D721Med (cell line): ENCODE measurements at regions not wholly inside any gene's neighbourhood (a gene's known extent, or its start where the extent isn't known, plus 50 kb on each side); places are given as distances from the start of the nearest gene placed in this dataset.
"Not testable (repeated sequence)": the region's sequence is repeated elsewhere in the genome, so short reads cannot be mapped to it uniquely, and the experiment has no call there.

Experiments used
- DNase-seq: peaks from one replicate; pipeline ENCODE4 v3.0.0; 2011; ENCODE audit warnings: low spot score; ENCODE audit not compliant: insufficient read length
- FAIRE-seq: peaks from 2 replicates; lab custom pipeline; 2011; peaks lifted over from hg19 to GRCh38; lab: Jason Lieb, UNC

DNA sequence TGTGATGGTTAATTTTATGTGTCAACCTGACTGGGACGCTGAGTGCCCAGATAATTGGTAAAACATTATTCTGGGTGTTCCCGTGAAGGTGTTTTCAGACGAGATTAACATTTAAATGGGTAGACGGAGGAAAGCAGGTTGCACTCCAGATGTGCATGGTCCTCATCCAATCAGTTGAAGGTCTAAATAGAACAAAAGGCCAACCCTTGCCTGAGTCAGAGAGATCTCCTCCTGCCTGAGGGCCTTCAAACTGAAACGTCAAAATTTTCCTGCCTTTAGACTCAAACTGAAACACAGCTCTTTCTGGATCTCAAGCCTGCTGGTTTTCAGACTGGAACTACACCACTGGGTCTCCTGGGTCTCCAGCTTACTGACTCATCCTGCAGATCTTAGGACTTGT lies 73.5 kb downstream of the NPIPA8 start:
- not testable (repeated sequence) for DNase-seq, FAIRE-seq

DNA sequence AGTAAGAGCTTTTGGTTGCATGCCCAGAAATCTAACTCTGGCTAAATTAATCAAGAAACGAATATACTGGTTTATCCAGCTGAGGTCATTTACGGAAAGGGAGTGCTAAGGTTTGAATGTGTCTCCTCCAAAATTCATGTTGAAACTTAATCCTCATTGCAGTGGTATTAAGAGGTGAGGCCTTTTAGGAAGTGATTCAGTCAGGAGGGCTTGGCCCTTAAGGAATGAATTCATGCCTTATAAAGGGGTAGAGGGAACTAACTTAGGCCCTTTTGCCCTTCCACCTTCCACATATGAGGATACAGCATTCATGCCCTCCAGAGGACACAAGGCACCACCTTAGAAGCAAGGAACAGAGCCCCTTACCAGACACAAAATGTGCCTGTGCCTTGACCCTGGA lies 74.7 kb downstream of the NPIPA8 start:
- DNase-seq, FAIRE-seq: not testable (repeated sequence)

DNA sequence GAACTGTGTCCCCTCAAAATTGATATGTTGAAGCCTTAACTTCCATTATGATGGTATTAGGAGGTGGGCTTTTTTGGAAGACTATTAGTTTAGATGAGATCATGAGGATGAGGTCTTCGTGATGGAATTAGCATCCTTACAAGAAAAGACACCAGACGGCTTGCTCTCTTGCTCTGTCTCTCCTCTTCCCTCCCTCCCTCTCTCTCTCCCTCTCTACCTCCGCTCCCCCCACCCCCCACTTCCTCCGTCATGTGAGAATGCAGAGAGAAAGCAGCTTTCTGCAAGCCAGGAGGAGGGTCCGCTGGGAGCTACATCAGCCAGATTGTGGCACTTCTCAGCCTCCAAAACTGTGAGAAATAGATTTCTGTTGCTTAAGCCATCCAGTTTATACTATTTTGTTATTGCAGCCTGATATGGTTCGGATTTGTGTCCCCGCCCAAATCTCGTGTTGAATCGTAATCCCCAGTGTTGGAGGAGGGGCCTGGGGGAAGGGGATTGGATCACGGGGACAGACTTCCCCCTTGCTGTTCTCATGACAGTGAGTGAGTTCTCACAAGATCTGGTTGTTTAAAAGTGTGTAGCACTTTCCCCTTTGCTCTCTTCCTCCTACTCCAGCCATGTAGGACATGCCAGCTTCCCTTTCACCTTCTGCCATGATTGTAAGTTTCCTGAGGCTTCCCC lies 76.9 kb downstream of the NPIPA8 start:
- FAIRE-seq, DNase-seq: not testable (repeated sequence)

DNA sequence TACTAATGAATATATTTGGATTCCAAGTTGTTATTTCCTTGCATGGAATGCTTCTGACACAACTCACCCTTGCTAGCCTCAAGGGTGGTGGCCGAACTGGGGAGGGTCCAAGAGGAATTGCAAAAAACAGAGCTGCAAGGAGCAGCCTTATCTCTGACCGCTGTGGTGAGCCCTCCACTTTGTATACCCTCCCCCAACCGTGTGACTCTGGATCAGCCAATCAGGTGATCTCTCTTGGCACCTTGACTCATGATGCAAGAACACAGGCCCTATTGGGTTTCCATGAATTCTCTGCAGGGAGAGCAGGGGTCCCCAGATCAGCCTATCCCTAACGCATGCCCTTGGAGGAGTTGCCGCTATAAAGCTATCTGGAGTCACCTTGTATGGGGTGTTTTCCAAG lies 83.6 kb downstream of the NPIPA8 start:
- DNase-seq, FAIRE-seq: not testable (repeated sequence)

DNA sequence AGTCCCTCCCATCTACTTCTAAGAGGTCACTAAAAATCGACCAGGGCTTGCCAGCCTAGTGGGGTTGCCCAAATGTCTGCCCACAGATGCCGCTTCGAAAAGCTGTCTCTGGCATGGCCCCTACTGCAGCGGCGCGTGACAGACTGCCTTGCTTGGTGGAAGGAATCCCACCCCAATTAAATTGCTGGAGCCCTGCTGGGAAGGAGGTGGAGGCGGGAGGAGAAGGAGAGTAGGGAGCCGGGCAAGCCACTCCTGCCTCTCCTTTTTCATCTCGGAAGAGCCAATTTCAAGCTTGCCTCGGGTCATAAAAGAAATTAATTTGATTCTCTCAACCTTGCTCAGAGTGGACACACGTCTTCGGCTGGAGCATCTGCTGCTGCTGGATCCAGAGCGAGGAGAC lies 106.0 kb downstream of the NPIPA8 start:
- FAIRE-seq, DNase-seq: not testable (repeated sequence)

DNA sequence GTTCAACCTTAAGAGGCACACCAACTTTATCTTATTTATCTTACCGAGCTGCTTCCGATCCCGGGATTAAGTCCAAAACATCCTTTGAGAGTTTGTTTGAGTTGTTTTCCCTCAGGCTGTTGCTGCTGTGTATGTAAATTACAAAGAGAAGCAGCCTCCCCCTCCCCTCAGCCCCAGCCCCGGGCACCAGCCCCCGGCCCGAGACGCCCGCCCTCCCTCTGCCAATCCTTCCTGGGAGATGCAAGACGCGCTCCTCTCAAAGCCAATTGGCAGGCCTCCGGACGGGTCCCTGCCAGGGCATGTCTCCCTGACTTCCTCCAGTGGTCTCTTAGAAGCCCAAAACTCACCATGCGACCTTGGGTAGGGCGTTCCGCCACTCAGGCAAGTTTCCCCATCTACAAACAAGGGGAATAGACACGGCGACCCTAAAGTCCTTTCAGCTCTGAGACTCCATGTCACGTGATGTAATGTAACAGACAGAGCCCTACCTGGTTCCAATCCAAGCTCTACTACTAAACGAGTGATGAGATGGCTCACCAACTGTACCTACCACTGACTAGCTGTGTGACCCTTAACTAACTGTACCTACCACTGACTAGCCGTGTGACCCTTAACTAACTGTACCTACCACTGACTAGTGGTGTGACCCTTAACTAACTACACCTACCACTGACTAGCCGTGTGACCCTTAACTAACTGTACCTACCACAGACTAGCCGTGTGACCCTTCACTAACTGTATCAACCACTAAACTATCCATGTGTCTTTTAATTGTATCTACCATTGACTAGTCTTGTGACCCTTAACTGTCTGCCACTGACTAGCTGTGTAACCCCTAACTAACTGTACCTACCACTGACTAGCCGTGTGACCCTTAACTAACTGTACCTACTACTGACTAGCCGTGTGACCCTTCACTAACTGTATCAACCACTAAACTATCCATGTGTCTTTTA lies 114.2 kb downstream of the NPIPA8 start:
- not testable (repeated sequence) for FAIRE-seq, DNase-seq

DNA sequence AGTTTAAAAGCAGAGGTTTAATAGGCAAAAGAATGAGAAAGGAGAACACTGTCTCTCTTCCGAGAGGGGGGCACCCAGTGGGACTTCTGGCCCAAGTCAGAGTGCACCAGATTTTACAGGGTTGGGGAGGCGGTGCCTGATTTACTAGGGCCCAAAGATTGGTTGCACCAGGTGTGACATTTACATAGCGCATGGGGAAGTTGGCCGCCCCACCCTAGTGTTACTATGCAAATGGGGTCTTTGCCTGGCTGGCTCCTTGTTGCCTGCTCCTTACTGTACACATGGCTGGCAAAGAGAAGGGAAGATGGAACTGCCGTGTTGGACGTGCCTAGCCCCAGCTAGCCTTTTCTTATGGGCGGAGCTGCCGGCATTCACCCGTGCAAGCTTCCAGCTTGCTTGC lies 118.8 kb downstream of the NPIPA8 start:
- FAIRE-seq, DNase-seq: not testable (repeated sequence)

DNA sequence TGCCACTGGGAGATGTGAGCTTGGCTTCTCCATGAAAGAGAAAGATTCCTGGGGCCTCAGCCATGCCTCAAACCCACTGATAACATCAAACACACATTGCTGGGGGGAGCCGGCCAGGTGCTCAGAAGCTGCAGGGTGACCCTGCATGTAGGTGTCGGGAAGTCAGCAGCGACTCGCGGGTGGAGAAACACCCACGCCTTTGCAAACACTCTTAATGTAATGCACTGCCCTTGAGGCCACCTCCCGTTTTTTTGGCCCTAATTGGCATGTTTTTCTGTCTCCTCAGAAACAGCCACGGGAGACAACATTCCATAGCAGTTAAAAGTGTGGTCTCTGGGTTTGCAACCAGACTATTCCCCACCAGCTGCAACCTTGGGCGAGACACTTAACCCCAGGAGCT lies 119.7 kb downstream of the NPIPA8 start:
- DNase-seq, FAIRE-seq: not testable (repeated sequence)

DNA sequence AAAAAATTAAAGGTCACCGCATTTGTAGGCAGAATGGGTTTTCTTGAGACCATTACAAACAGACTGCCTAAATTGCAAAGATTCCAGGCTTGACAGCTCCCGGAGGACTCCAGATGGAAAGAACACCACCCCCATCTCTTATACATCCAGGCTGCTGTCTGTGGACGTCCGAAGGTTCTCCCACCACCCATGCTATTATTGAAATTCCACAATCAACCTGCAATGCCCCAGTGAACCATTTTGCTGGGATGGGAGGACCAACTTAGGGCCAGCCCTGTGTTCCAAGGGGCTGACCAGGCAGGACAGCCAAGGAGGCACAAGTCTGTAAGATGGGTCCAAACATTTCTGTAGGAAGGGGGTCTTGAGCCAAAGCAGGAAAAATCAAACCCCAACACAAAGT lies 122.7 kb downstream of the NPIPA8 start:
- DNase-seq, FAIRE-seq: not testable (repeated sequence)

DNA sequence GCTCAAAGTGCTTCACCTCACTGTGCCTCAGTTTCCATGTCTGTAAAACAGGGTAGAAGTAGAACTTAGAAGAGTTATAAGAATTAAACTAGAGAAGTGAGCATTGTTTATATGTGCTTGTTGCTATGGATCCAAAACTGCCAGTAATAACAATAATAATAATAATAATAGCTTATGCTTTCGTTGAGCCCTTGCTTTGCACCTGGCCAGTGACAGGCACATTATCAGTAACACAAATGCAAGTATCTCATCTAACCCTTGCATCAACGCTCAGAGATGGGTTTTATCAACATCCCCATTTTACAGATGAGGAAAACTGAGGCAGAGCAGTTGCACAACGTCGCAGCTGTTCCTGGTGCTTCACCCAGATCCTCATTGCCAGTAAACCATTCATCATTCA lies 125.0 kb downstream of the NPIPA8 start:
- not testable (repeated sequence) for DNase-seq, FAIRE-seq

DNA sequence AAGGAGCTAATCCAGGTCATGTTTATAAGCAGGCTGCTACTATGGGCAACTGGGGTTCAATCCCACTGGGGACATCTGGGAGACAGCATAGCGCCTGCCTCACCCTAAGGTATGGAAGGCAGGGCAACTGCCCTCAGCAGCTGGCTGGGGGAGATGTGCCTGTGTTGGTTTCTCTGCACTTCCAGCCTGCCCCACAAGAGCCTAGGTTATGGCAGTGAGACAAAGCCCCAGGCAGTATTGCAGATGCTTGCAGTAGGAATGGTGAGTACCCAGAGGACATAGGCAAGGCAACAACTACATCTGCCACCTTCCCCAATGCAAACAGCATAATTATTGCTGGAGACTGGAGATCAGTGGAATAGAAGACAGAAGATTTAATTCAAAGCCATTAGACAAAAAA lies 131.8 kb downstream of the NPIPA8 start:
- not testable (repeated sequence) for FAIRE-seq, DNase-seq

DNA sequence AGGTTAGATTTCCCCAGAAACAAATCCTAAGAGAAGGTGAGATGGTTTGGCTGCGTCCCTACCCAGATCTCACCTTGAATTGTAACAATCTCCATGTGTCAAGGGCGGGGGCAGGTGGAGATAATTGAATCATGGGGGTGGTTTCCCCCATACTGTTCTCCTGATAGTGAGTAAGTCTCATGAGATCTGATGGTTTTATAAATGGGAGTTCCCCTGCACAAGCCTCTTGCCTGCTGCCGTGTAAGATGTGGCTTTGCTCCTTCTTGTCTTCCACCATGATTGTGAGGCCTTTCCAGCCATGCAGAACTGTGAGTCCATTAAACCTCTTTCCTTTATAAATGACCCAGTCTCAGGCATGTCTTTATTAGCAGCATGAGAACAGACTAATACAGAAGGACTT lies 132.2 kb downstream of the NPIPA8 start:
- not testable (repeated sequence) for FAIRE-seq

DNA sequence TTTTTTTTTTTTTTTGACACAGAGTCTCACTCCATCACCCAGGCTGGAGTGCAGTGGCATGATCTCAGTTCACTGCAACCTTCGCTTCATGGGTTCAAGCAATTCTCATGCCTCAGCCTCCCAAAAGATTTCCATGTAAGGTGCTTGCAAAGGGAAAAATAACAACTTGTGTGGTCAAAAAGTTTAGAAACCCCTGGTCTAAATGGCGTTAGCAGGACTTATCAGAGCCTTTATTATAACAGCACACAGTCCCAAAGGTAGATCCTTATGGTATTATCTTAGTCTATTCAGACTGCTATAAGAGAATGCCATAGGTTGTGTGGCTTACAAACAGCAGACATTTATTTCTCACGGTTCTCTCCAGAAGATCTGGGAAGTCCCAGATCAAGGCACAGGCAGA lies 135.0 kb downstream of the NPIPA8 start:
- FAIRE-seq, DNase-seq: not testable (repeated sequence)

More for the DNA sequence above, 132.2 kb downstream of the NPIPA8 start:
- DNase-seq = not testable (repeated sequence)

DNA sequence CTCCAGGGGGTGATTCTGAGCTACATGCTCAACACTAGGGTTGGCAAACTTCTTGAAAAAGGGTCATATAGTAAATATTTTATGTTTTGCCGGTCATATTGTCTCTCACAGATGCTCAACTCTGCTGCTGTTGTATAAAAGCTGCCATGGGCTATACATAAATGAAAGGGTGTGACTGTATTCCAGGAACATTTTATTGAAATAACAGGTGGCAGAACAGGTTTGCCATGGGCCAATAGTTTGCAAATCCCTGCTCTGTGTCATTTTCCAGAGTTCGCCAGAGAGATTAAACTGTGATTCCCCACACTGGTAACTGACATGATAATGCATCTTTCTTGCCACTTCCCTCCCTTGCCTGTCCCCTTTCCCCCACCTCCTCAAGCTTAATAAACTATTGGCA lies 144.1 kb downstream of the NPIPA8 start:
- not testable (repeated sequence) for FAIRE-seq, DNase-seq

DNA sequence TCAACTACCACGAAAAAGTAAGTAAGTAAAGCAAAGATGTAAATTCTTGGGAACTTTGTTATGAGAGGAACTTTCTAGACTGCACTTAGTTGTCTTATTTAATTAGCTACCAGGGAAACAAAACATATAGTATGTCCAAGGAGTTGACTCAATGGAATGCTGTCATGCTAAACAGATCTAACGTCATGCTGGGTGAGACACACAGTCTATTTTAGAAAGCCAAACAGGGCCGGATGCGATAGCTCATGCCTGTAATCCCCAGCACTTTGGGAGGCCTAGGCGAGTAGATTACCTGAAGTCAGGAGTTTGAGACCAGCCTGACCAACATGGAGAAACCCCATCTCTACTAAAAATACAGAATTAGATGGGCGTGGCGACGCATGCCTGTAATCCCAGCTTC lies 146.4 kb downstream of the NPIPA8 start:
- not testable (repeated sequence) for FAIRE-seq

DNA sequence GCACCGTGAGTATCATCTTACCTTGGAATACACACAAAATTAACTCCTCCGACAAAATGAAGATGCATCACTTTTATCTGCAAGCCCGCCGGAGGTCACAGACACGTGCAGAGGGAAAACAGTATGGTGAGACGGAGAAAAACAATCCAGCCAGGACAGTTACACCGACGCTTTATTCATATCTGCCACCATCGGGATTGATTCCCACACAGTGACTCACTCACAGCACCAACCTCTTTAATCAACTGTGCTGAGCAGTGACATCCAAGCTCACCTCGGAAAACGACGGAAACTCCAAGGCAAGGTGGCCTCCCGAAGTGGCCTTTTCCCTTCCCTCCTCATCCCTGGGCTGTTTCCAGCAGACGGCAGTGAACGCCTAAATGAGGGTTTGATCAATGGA lies 151.8 kb downstream of the NPIPA8 start:
- not testable (repeated sequence) for FAIRE-seq, DNase-seq

More for the DNA sequence above, 146.4 kb downstream of the NPIPA8 start:
- not testable (repeated sequence) for DNase-seq

DNA sequence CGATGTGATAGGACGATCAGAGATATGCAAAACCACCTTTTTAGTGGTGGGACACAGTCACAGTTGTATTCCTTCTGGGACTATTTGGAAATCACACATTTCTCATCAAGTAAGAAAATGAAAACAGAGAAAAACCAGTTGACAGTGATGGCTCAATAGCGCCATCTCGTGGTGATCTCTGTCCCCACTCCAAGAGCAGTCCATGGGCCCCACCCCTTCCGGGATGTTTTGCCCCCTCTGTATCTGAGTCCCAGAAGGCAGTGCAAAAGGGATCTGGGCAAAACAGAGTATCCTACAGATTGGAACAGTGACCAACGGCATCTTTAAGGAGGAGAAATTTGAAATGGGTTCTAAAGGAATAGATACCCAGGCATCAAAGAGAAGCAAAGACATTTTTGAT lies 155.5 kb downstream of the NPIPA8 start:
- not testable (repeated sequence) for FAIRE-seq, DNase-seq

DNA sequence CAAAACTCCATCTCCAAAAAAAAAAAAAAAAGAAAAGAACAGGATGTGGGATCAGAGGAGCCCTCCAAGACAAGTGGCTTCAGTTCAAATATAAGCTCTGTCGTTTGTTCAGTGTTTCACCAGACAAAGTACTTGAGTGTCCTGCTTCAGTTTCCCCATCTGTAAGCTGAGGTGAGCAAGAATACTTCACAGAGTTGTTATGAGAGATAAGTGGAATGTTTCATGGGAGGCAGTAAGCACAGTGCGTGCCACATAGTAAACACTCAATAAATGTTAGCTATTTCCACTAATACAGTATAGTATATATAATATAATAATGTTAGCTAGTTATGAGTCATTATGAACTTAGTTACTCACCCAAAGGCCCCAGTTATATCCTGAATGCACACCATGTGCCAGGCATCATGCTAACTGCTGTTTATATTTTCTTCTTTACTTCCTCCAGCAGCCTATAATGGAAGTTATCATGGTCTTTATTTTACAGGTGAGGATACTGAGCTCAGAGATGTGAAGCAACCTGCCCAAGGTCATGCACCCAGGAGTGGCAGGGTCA lies 162.5 kb downstream of the NPIPA8 start:
- not testable (repeated sequence) for DNase-seq, FAIRE-seq

DNA sequence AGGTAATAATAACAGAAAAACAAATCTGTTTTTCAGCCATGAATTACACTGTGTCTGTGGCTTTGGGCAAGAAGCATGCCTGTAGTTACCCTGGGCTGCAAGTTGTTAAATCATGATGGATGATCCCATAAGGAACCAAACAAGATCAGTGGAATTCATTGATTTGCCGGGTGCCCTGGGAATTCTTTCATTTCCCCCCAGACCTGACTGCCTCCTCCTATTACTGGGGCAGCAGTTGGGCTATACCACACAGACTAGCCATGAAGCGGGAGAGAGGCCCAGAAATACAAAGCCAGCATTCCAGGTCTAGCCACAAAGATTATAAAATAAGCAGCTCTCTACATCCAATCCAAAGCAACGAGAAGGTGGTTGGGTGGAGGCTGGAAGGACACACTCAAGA lies 174.2 kb downstream of the NPIPA8 start:
- not testable (repeated sequence) for DNase-seq, FAIRE-seq

DNA sequence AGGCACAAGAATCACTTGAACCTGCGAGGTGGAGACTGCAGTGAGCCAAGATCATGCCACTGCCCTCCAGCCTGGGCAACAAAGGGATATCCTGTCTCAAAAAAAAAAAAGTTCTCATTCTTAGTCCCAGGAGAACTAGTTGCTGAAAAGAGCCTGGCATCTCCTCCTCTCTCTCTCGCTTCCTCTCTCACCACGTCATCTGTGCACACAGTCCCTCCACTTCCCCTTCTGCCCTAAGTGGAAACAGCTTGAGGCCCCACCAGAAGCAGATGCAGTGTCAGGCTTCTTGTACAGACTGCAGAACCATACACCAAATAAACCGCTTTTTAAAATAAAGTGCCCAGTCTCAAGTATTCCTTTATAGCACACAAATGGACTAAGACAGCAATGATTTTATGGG lies 175.3 kb downstream of the NPIPA8 start:
- not testable (repeated sequence) for FAIRE-seq, DNase-seq
